ENCODE measurements at regions not wholly inside any gene's neighbourhood (a gene's known extent, or its start where the extent isn't known, plus 50 kb on each side); places are given as distances from the start of the nearest gene placed in this dataset.

DNA sequence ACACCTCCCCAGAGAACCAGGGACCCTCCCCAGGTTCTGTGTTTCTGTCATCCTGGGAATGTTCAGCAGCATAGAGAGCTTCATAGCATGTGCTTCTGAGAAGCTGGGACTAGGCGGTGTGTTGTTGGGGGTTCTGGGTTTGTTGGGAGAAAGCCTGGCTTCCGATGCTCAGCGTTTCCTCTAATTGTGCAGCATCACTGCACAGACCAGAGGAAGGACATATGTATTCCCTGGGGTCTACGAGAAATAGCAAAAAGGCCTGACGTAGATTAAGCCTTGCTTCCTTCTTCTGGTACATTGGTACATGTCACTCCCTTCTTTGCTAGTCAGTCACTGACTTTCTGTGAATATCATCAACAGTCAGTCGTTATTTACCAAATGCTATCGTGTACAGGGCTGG is 96.9 kb upstream of the SGK1 start:
- Mint-ChIP-seq H3K36me3 (ENCODE audit: insufficient read depth, unreplicated experiment) (no peaks in the 10 kb centered on the region), H3K27ac (ENCODE audit: low read depth, unreplicated experiment) (no peak overlapping the region), H3K4me3 (ENCODE audit: unreplicated experiment) (no peak overlapping the region), H3K4me1 (ENCODE audit: insufficient read depth, unreplicated experiment) (peaks cover 6% of the 10 kb centered on the region), H3K9me3 (ENCODE audit: unreplicated experiment) (no peaks in the 10 kb centered on the region), H3K27me3 (ENCODE audit: insufficient read depth, unreplicated experiment) (no peaks in the 10 kb centered on the region)
- DNase-seq (ENCODE audit: unreplicated experiment), result no peak
- no peak for TF ChIP-seq CTCF (IDR thresholded peaks at IDR 0.05; ENCODE audit: unreplicated experiment)
- ChIA-PET CTCF (no interaction called here), POLR2A (no interaction called here)
- intact Hi-C loops (cut with micrococcal nuclease), result no loop called here
- BruUV-seq (replicated peaks), result no TSS peak

DNA sequence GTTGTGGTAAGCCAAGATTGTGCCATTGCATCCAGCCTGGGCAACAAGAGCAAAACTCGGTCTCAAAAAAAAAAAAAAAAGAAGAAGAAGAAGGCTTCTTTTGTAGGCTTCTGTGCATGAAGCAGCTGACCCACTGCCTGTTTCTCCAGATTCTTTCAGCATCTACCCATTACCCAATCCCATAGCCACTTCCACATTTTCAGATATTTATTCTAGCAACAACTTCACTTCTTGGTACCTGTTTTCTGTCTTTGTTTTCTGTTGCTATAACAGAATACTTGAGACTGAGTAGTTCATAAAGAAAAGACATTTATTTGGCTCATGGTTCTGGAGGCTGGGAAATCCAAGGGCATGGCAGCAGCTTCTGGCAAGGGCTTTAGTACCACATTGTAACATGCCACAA is 95.3 kb upstream of the SGK1 start:
- Mint-ChIP-seq H3K4me3 (ENCODE audit: unreplicated experiment) (no peak overlapping the region), H3K4me1 (ENCODE audit: insufficient read depth, unreplicated experiment) (no peaks in the 10 kb centered on the region), H3K36me3 (ENCODE audit: insufficient read depth, unreplicated experiment) (no peaks in the 10 kb centered on the region), H3K27me3 (ENCODE audit: insufficient read depth, unreplicated experiment) (no peaks in the 10 kb centered on the region), H3K9me3 (ENCODE audit: unreplicated experiment) (no peaks in the 10 kb centered on the region), H3K27ac (ENCODE audit: low read depth, unreplicated experiment) (no peak overlapping the region)
- DNase-seq (ENCODE audit: unreplicated experiment), result no peak
- TF ChIP-seq CTCF (IDR thresholded peaks at IDR 0.05; ENCODE audit: unreplicated experiment), result no peak
- BruUV-seq (replicated peaks), result no TSS peak
- ChIA-PET POLR2A (no interaction called here), CTCF (no interaction called here)
- intact Hi-C loops (cut with micrococcal nuclease), result no loop called here

- Mint-ChIP-seq H3K4me1 (ENCODE audit: insufficient read depth, unreplicated experiment) (no peaks in the 10 kb centered on the region), H3K9me3 (ENCODE audit: unreplicated experiment) (no peaks in the 10 kb centered on the region), H3K36me3 (ENCODE audit: insufficient read depth, unreplicated experiment) (no peaks in the 10 kb centered on the region), H3K4me3 (ENCODE audit: unreplicated experiment) (no peak overlapping the region), H3K27ac (ENCODE audit: low read depth, unreplicated experiment) (no peak overlapping the region), H3K27me3 (ENCODE audit: insufficient read depth, unreplicated experiment) (no peaks in the 10 kb centered on the region)
- TF ChIP-seq CTCF (IDR thresholded peaks at IDR 0.05; ENCODE audit: unreplicated experiment), result no peak
- intact Hi-C loops (cut with micrococcal nuclease), result no loop called here
- POLR2A ChIA-PET, result no interaction called here
- DNase-seq (ENCODE audit: unreplicated experiment), result no peak
- CTCF ChIA-PET, result interaction anchor here (0.6 kb wide), 1 partner anchor 160 kb away, joined by 3 read pairs; no protein-coding TSS in a partner anchor
- no TSS peak for BruUV-seq (replicated peaks)
These were observed 92.6 kb upstream of the SGK1 start for GRCh38 chr6:134410541-134410940.

DNA sequence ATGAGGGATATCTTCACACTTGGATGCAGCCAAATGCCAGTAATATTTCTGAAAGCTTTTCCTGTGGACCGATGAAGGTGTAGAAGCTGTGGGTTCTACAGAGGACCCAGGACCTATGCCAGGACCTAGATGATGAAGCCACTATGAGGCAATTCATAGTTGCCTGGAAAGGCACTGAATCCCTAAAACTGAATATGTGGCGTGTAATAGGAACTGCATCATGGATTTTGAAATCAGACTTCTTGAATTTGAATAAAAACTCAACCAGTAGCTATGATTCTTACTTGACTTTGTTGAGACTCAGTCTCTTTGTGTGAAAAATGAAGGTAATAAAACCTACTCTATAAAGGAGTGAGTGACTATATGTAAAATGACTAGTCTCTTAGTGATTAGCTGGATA is 89.9 kb upstream of the SGK1 start:
- POLR2A ChIA-PET, result interaction anchor here (0.8 kb wide), 1 partner anchor 13 kb away, joined by 3 read pairs; no protein-coding TSS in a partner anchor
- CTCF ChIA-PET, result interaction anchor here (0.5 to 1.6 kb wide), 2 partner anchors 15 to 24 kb away, joined by 3 to 4 read pairs; no protein-coding TSS in a partner anchor
- Mint-ChIP-seq H3K36me3 (ENCODE audit: insufficient read depth, unreplicated experiment) (no peaks in the 10 kb centered on the region), H3K27me3 (ENCODE audit: insufficient read depth, unreplicated experiment) (no peaks in the 10 kb centered on the region), H3K9me3 (ENCODE audit: unreplicated experiment) (no peaks in the 10 kb centered on the region), H3K4me1 (ENCODE audit: insufficient read depth, unreplicated experiment) (no peaks in the 10 kb centered on the region), H3K27ac (ENCODE audit: low read depth, unreplicated experiment) (no peak overlapping the region), H3K4me3 (ENCODE audit: unreplicated experiment) (no peak overlapping the region)
- no peak for DNase-seq (ENCODE audit: unreplicated experiment)
- intact Hi-C loops (cut with micrococcal nuclease), result no loop called here
- BruUV-seq (replicated peaks), result no TSS peak
- no peak for TF ChIP-seq CTCF (IDR thresholded peaks at IDR 0.05; ENCODE audit: unreplicated experiment)

Measured in MCF 10A (cell line).